Activated CD8-positive, alpha-beta T cell treated with anti-CD3 and anti-CD28 coated beads, Interleukin-2, amount 10 ng/mL, durations not matched to agents 7 days and 5 days (primary cell): ENCODE measurements at regions not wholly inside any gene's neighbourhood (a gene's known extent, or its start where the extent isn't known, plus 50 kb on each side); places are given as distances from the start of the nearest gene placed in this dataset.

ENCODE experiments used
- ATAC-seq: fragments of 150-1000 bp; cut with Tn5 transposase; one replicate; pipeline ENCODE4 v1.10.0; 2021; ENCODE audit warnings: moderate library complexity
- CTCF ChIA-PET: fragments of 350-600 bp; sonication (Branson Sonifier 250); formaldehyde crosslinking; loops from one replicate; lab custom pipeline; 2021; ENCODE audit warnings: antibody characterized with exemption; lab: Charles Lee
- POLR2A ChIA-PET: fragments of 350-600 bp; sonication (Branson Sonifier 250); formaldehyde crosslinking; loops from one replicate; lab custom pipeline; 2021; ENCODE audit warnings: antibody characterized with exemption; lab: Charles Lee
- DNase-seq: peaks from one replicate; pipeline ENCODE4 v3.0.0-alpha.2; 2020
- H3K27ac Mint-ChIP-seq: one replicate; pipeline ENCODE4 v1.8.0; 2021; ENCODE audit warnings: mild to moderate bottlenecking, mixed read lengths
- H3K27me3 Mint-ChIP-seq: one replicate; pipeline ENCODE4 v1.8.0; 2021; ENCODE audit warnings: low read depth, mixed read lengths
- H3K36me3 Mint-ChIP-seq: one replicate; pipeline ENCODE4 v1.8.0; 2021; ENCODE audit warnings: low read depth, mixed read lengths
- H3K4me1 Mint-ChIP-seq: one replicate; pipeline ENCODE4 v1.8.0; 2021; ENCODE audit warnings: low read depth, mixed read lengths
- H3K4me3 Mint-ChIP-seq: one replicate; pipeline ENCODE4 v1.8.0; 2021; ENCODE audit warnings: mild to moderate bottlenecking, mixed read lengths
- H3K9me3 Mint-ChIP-seq: one replicate; pipeline ENCODE4 v1.8.0; 2022; ENCODE audit warnings: mixed read lengths; ENCODE audit not compliant: insufficient read depth

GRCh38 chr6:2403546-2403945, 158.1 kb upstream of the GMDS start:
- CTCF ChIA-PET = no interaction called here
- H3K4me3 Mint-ChIP-seq = no peak overlapping the region
- no peaks in the 10 kb centered on the region for H3K36me3 Mint-ChIP-seq
- DNase-seq (no peak), ATAC-seq (no peak)
- H3K27me3 Mint-ChIP-seq = no peaks in the 10 kb centered on the region
- H3K4me1 Mint-ChIP-seq = no peaks in the 10 kb centered on the region
- no peak overlapping the region for H3K27ac Mint-ChIP-seq
- POLR2A ChIA-PET = no interaction called here
- no peaks in the 10 kb centered on the region for H3K9me3 Mint-ChIP-seq

- H3K36me3 Mint-ChIP-seq = no peaks in the 10 kb centered on the region
- CTCF ChIA-PET = no interaction called here
- no peaks in the 10 kb centered on the region for H3K9me3 Mint-ChIP-seq
- no peak overlapping the region for H3K4me3 Mint-ChIP-seq
- ATAC-seq (no peak), DNase-seq (no peak)
- H3K4me1 Mint-ChIP-seq = no peaks in the 10 kb centered on the region
- H3K27me3 Mint-ChIP-seq = no peaks in the 10 kb centered on the region
- POLR2A ChIA-PET = no interaction called here
- no peak overlapping the region for H3K27ac Mint-ChIP-seq
These were observed 151.6 kb upstream of the GMDS start for GRCh38 chr6:2396846-2397630.

GRCh38 chr6:2396042-2396657, 150.7 kb upstream of the GMDS start:
- H3K27ac Mint-ChIP-seq = no peak overlapping the region
- H3K4me1 Mint-ChIP-seq = no peaks in the 10 kb centered on the region
- no peak for DNase-seq
- H3K27me3 Mint-ChIP-seq = no peaks in the 10 kb centered on the region
- no peaks in the 10 kb centered on the region for H3K36me3 Mint-ChIP-seq
- H3K9me3 Mint-ChIP-seq = no peaks in the 10 kb centered on the region
- ChIA-PET CTCF (no interaction called here), POLR2A (no interaction called here)
- H3K4me3 Mint-ChIP-seq = no peak overlapping the region
- no peak for ATAC-seq

GRCh38 chr6:2388554-2389324, 143.3 kb upstream of the GMDS start:
- Mint-ChIP-seq H3K36me3 (no peaks in the 10 kb centered on the region), H3K27ac (no peak overlapping the region), H3K4me3 (no peak overlapping the region), H3K9me3 (no peaks in the 10 kb centered on the region), H3K27me3 (no peaks in the 10 kb centered on the region), H3K4me1 (no peaks in the 10 kb centered on the region)
- ChIA-PET POLR2A (no interaction called here), CTCF (no interaction called here)
- ATAC-seq (no peak), DNase-seq (no peak)

- Mint-ChIP-seq H3K4me3 (no peak overlapping the region), H3K27me3 (no peaks in the 10 kb centered on the region), H3K9me3 (no peaks in the 10 kb centered on the region), H3K27ac (no peak overlapping the region), H3K4me1 (no peaks in the 10 kb centered on the region), H3K36me3 (no peaks in the 10 kb centered on the region)
- CTCF ChIA-PET = no interaction called here
- DNase-seq = no peak
- ATAC-seq = no peak
- POLR2A ChIA-PET = no interaction called here
These were observed 142.0 kb upstream of the GMDS start for GRCh38 chr6:2387445-2387844.

- no peaks in the 10 kb centered on the region for H3K9me3 Mint-ChIP-seq
- H3K27me3 Mint-ChIP-seq = no peaks in the 10 kb centered on the region
- ChIA-PET POLR2A (no interaction called here), CTCF (no interaction called here)
- H3K27ac Mint-ChIP-seq = no peak overlapping the region
- H3K4me1 Mint-ChIP-seq = no peaks in the 10 kb centered on the region
- no peak for ATAC-seq
- H3K36me3 Mint-ChIP-seq = no peaks in the 10 kb centered on the region
- no peak for DNase-seq
- no peak overlapping the region for H3K4me3 Mint-ChIP-seq
These were observed 140.1 kb upstream of the GMDS start for GRCh38 chr6:2385471-2385983.

GRCh38 chr6:2384528-2384927, 139.1 kb upstream of the GMDS start:
- DNase-seq (no peak), ATAC-seq (no peak)
- Mint-ChIP-seq H3K4me3 (no peak overlapping the region), H3K27me3 (no peaks in the 10 kb centered on the region), H3K4me1 (no peaks in the 10 kb centered on the region), H3K27ac (no peak overlapping the region), H3K9me3 (no peaks in the 10 kb centered on the region), H3K36me3 (no peaks in the 10 kb centered on the region)
- ChIA-PET POLR2A (no interaction called here), CTCF (interaction anchor here (1.2 kb wide), 1 partner anchor 788 kb away, joined by 4 read pairs; no protein-coding TSS in a partner anchor)

- no peak overlapping the region for H3K4me3 Mint-ChIP-seq
- H3K9me3 Mint-ChIP-seq = no peaks in the 10 kb centered on the region
- H3K4me1 Mint-ChIP-seq = no peaks in the 10 kb centered on the region
- H3K27ac Mint-ChIP-seq = no peak overlapping the region
- ChIA-PET CTCF (no interaction called here), POLR2A (no interaction called here)
- DNase-seq (no peak), ATAC-seq (no peak)
- no peaks in the 10 kb centered on the region for H3K36me3 Mint-ChIP-seq
- no peaks in the 10 kb centered on the region for H3K27me3 Mint-ChIP-seq
These were observed 136.7 kb upstream of the GMDS start for GRCh38 chr6:2381872-2382661.

- Mint-ChIP-seq H3K27me3 (no peaks in the 10 kb centered on the region), H3K27ac (no peak overlapping the region), H3K36me3 (no peaks in the 10 kb centered on the region), H3K4me3 (no peak overlapping the region), H3K4me1 (no peaks in the 10 kb centered on the region), H3K9me3 (no peaks in the 10 kb centered on the region)
- ChIA-PET POLR2A (no interaction called here), CTCF (no interaction called here)
- DNase-seq (no peak), ATAC-seq (no peak)
These were observed 133.7 kb upstream of the GMDS start for GRCh38 chr6:2378891-2379652.

- Mint-ChIP-seq H3K27me3 (no peaks in the 10 kb centered on the region), H3K9me3 (no peaks in the 10 kb centered on the region), H3K27ac (no peak overlapping the region), H3K4me3 (no peak overlapping the region), H3K4me1 (no peaks in the 10 kb centered on the region), H3K36me3 (no peaks in the 10 kb centered on the region)
- ATAC-seq (no peak), DNase-seq (no peak)
- CTCF ChIA-PET = no interaction called here
- POLR2A ChIA-PET = no interaction called here
These were observed 132.7 kb upstream of the GMDS start for GRCh38 chr6:2378046-2378657.
